GM19455 (cell line): ENCODE measurements at regions not wholly inside any gene's neighbourhood (a gene's known extent, or its start where the extent isn't known, plus 50 kb on each side); places are given as distances from the start of the nearest gene placed in this dataset.

Source experiments
- ATAC-seq: cut with Tn5 transposase; IDR thresholded peaks from one replicate; pipeline ENCODE4 v1.9.1; 2021; ENCODE audit not compliant: unreplicated experiment

- no peak for ATAC-seq
Measured at GRCh38 chr7:118671149-118671548, 446.6 kb downstream of the ANKRD7 start.

GRCh38 chr7:118684796-118685195 lies 460.3 kb downstream of the ANKRD7 start:
- ATAC-seq, result no peak

GRCh38 chr7:118689403-118689802 lies 464.9 kb downstream of the ANKRD7 start:
- no peak for ATAC-seq

- no peak for ATAC-seq
Measured at GRCh38 chr7:118696879-118697278, 472.4 kb downstream of the ANKRD7 start.

- no peak for ATAC-seq
Measured at GRCh38 chr7:118699222-118699621, 474.7 kb downstream of the ANKRD7 start.

- ATAC-seq, result no peak
Measured at GRCh38 chr7:118708741-118709140, 484.2 kb downstream of the ANKRD7 start.

- ATAC-seq, result no peak
Measured at GRCh38 chr7:118711688-118712087, 487.2 kb downstream of the ANKRD7 start.

GRCh38 chr7:118713039-118713438 lies 488.5 kb downstream of the ANKRD7 start:
- ATAC-seq, result no peak

GRCh38 chr7:118720632-118721031 lies 496.1 kb downstream of the ANKRD7 start:
- no peak for ATAC-seq

GRCh38 chr7:118731854-118732253 lies 507.4 kb downstream of the ANKRD7 start:
- ATAC-seq, result no peak

GRCh38 chr7:118734541-118734940 lies 510.0 kb downstream of the ANKRD7 start:
- ATAC-seq, result no peak

- ATAC-seq, result no peak
Measured at GRCh38 chr7:118735441-118735840, 510.9 kb downstream of the ANKRD7 start.

- no peak for ATAC-seq
Measured at GRCh38 chr7:118737935-118738334, 513.4 kb downstream of the ANKRD7 start.

GRCh38 chr7:118745927-118746326 lies 521.4 kb downstream of the ANKRD7 start:
- no peak for ATAC-seq

GRCh38 chr7:118747473-118747872 lies 523.0 kb downstream of the ANKRD7 start:
- no peak for ATAC-seq

- no peak for ATAC-seq
Measured at GRCh38 chr7:118753479-118753878, 529.0 kb downstream of the ANKRD7 start.

- ATAC-seq, result no peak
Measured at GRCh38 chr7:118754608-118755007, 530.1 kb downstream of the ANKRD7 start.

GRCh38 chr7:118755067-118755625 lies 530.6 kb downstream of the ANKRD7 start:
- ATAC-seq, result no peak

- ATAC-seq, result no peak
Measured at GRCh38 chr7:118757066-118757465, 532.6 kb downstream of the ANKRD7 start.

- no peak for ATAC-seq
Measured at GRCh38 chr7:118758582-118758981, 534.1 kb downstream of the ANKRD7 start.

- ATAC-seq, result no peak
Measured at GRCh38 chr7:118759921-118760320, 535.4 kb downstream of the ANKRD7 start.

GRCh38 chr7:118762451-118762850 lies 537.9 kb downstream of the ANKRD7 start:
- ATAC-seq, result no peak

GRCh38 chr7:118764221-118764620 lies 539.7 kb downstream of the ANKRD7 start:
- ATAC-seq, result no peak

GRCh38 chr7:118771672-118772071 lies 547.2 kb downstream of the ANKRD7 start:
- no peak for ATAC-seq
